ENCODE measurements at regions not wholly inside any gene's neighbourhood (a gene's known extent, or its start where the extent isn't known, plus 50 kb on each side); places are given as distances from the start of the nearest gene placed in this dataset.

DNA sequence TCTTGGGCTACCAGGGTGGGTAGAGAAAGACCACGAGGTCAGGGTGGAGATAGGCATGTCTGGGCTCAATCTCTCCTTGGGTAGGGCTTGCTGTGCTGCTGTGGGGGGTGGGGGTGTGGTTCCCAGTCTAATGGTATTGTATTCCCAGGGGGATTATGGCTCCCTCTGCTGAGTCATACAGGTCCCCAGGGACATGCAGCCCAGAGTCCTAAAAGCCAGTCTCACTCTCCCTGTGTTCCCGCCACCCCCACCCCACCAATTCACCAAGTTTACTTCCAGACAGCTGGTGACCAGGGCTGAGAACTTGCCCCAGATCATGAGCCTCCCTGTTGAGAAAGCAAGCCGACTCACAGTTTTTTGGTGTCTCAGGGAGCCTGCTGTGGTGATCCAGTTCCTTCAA lies 367.6 kb downstream of the C12orf75 start:
- TF ChIP-seq POLR2A (IDR thresholded peaks at IDR 0.05) (no peak), POLR2AphosphoS5 (IDR thresholded peaks at IDR 0.05) (no peak)
- TF ChIP-seq, protein P1, sequence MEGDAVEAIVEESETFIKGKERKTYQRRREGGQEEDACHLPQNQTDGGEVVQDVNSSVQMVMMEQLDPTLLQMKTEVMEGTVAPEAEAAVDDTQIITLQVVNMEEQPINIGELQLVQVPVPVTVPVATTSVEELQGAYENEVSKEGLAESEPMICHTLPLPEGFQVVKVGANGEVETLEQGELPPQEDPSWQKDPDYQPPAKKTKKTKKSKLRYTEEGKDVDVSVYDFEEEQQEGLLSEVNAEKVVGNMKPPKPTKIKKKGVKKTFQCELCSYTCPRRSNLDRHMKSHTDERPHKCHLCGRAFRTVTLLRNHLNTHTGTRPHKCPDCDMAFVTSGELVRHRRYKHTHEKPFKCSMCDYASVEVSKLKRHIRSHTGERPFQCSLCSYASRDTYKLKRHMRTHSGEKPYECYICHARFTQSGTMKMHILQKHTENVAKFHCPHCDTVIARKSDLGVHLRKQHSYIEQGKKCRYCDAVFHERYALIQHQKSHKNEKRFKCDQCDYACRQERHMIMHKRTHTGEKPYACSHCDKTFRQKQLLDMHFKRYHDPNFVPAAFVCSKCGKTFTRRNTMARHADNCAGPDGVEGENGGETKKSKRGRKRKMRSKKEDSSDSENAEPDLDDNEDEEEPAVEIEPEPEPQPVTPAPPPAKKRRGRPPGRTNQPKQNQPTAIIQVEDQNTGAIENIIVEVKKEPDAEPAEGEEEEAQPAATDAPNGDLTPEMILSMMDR (IDR thresholded peaks at IDR 0.05): no peak
- 84% methylated on average over 3 of the region's 3 CpGs for WGBS
- Histone ChIP-seq H3K36me3 (no peaks in the 10 kb centered on the region), H3K27ac (no peak overlapping the region), H3K9me3 (no peaks in the 10 kb centered on the region), H3K4me1 (replicated peaks) (no peaks in the 10 kb centered on the region), H3K27me3 (replicated peaks; ENCODE audit: insufficient read depth) (no peaks in the 10 kb centered on the region), H3K4me3 (no peak overlapping the region)
- no peak for DNase-seq (ENCODE audit: low spot score)
- intact Hi-C loops (cut with DNase I): no loop called here

DNA sequence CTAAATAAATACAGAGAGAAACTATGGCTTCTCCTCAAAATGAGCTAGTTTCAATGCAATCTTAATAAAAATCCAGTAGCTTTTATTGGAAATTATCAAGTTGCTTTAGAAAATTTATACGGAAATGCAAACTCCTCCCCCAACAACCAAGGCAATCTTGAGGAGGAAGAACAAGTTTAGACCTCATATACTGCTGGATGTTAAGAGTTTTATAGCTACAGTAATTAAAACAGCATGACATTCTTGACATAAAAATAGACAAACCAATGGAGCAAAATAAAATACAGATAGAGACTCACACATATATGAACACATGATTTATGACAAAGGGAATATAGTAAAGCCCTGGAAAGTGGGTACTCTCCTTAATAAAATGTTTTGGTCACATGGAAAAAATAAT lies 368.7 kb downstream of the C12orf75 start:
- Histone ChIP-seq H3K4me1 (replicated peaks) (no peaks in the 10 kb centered on the region), H3K27ac (no peak overlapping the region), H3K36me3 (no peaks in the 10 kb centered on the region), H3K27me3 (replicated peaks; ENCODE audit: insufficient read depth) (no peaks in the 10 kb centered on the region), H3K9me3 (no peaks in the 10 kb centered on the region), H3K4me3 (no peak overlapping the region)
- intact Hi-C loops (cut with DNase I): no loop called here
- 77% methylated on average over 1 of the region's 1 CpG for WGBS
- no peak for DNase-seq (ENCODE audit: low spot score)
- TF ChIP-seq, protein P1 (IDR thresholded peaks at IDR 0.05): no peak
- no peak for TF ChIP-seq POLR2AphosphoS5 (IDR thresholded peaks at IDR 0.05)
- no peak for TF ChIP-seq POLR2A (IDR thresholded peaks at IDR 0.05)

DNA sequence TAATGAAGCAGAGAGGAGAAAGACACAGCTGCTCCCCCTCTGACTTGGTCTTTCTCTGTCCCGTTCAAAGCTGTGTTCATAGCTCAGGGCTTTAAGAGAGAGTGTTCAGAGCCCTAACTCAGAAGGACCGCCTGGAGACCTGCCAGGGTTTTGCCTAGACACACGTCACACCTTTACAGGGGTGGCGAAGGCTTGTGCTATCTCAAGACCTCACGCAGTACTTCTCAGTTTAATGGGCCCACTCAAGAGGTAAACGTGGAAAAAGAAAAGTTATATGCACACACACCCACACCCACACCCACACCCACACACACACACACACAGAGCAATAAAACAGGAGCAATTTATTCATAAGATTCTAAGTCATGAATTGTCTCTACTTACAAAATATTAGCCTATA lies 374.3 kb downstream of the C12orf75 start:
- Histone ChIP-seq H3K9me3 (no peaks in the 10 kb centered on the region), H3K27me3 (replicated peaks; ENCODE audit: insufficient read depth) (no peaks in the 10 kb centered on the region), H3K4me3 (no peak overlapping the region), H3K4me1 (replicated peaks) (no peaks in the 10 kb centered on the region), H3K36me3 (no peaks in the 10 kb centered on the region), H3K27ac (no peak overlapping the region)
- WGBS: 66% methylated on average over 6 of the region's 6 CpGs
- no peak for DNase-seq (ENCODE audit: low spot score)
- TF ChIP-seq POLR2A (IDR thresholded peaks at IDR 0.05): no peak
- TF ChIP-seq, protein P1 (IDR thresholded peaks at IDR 0.05): no peak
- no peak for TF ChIP-seq POLR2AphosphoS5 (IDR thresholded peaks at IDR 0.05)
- intact Hi-C loops (cut with DNase I): no loop called here

DNA sequence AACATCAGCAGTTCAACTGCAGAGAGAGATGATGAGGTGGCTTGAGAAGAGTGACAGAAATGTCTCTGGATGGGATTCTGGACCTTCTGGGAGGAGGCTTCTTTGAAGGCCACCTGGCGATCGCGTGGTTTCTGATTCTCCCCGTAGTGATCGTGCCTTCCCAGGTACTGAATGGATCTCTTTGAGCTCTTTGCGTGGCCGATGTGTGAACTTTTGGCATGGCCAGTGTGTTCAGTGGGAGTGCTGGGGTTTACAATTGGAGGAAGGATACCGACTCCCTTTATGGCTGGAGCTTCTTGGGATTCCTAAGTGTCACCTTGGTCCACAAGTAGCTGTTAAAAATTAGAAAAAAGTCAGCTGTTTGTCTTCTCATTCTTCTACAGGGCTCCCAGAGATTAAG lies 374.7 kb downstream of the C12orf75 start:
- intact Hi-C loops (cut with DNase I): no loop called here
- no peaks in the 10 kb centered on the region for H3K36me3 ChIP-seq
- TF ChIP-seq, protein P1 (IDR thresholded peaks at IDR 0.05): no peak
- TF ChIP-seq POLR2A (IDR thresholded peaks at IDR 0.05) (no peak), POLR2AphosphoS5 (IDR thresholded peaks at IDR 0.05) (no peak)
- H3K4me1 ChIP-seq (replicated peaks): no peaks in the 10 kb centered on the region
- H3K4me3 ChIP-seq: no peak overlapping the region
- H3K9me3 ChIP-seq: no peaks in the 10 kb centered on the region
- no peak for DNase-seq (ENCODE audit: low spot score)
- H3K27ac ChIP-seq: no peak overlapping the region
- 79% methylated on average over 8 of the region's 8 CpGs for WGBS
- no peaks in the 10 kb centered on the region for H3K27me3 ChIP-seq (replicated peaks; ENCODE audit: insufficient read depth)

DNA sequence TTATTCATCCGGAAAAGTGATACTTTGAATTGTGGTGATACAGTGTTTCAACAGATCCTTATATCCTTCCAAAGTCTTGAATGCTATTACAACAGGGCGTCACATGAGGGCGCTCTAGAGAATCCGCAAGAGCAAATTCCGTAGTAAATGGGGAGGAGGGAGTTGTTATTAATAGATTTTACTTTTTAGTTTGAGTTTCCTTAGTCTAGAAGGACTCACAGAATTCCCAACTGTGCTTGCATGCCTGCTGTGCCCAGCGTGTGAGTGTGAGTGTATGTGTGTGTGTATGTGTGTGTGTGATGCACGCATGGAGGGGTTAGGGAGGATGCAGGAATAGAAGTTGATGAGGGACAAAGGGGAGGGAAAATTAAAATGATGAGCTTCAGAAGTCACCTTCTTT lies 375.3 kb downstream of the C12orf75 start:
- Histone ChIP-seq H3K9me3 (no peaks in the 10 kb centered on the region), H3K36me3 (no peaks in the 10 kb centered on the region), H3K4me3 (no peak overlapping the region), H3K4me1 (replicated peaks) (no peaks in the 10 kb centered on the region), H3K27me3 (replicated peaks; ENCODE audit: insufficient read depth) (no peaks in the 10 kb centered on the region), H3K27ac (no peak overlapping the region)
- no peak for TF ChIP-seq POLR2A (IDR thresholded peaks at IDR 0.05)
- TF ChIP-seq, protein P1 (IDR thresholded peaks at IDR 0.05): peak; percentile 24 to 62 (median 48)
- DNase-seq (ENCODE audit: low spot score): peak; percentile 32
- intact Hi-C loops (cut with DNase I): loop anchor here (1.0 kb wide), 1 partner anchor 431 kb away; no protein-coding TSS in a partner anchor
- 53% methylated on average over 7 of the region's 7 CpGs for WGBS
